B cell (primary cell): ENCODE measurements at regions not wholly inside any gene's neighbourhood (a gene's known extent, or its start where the extent isn't known, plus 50 kb on each side); places are given as distances from the start of the nearest gene placed in this dataset.

Experiments
- ATAC-seq: fragments of 200-7000 bp; cut with Tn5 transposase; one replicate; pipeline ENCODE4 v1.10.0; 2021; ENCODE audit warnings: low read depth, mild to moderate bottlenecking, moderate number of reproducible peaks, moderate library complexity
- CTCF ChIA-PET: fragments of 350-600 bp; sonication (Branson Sonifier 250); formaldehyde crosslinking; loops from one replicate; lab custom pipeline; 2021; ENCODE audit warnings: antibody characterized with exemption, inconsistent platforms; lab: Charles Lee
- POLR2A ChIA-PET: fragments of 350-600 bp; sonication (Branson Sonifier 250); formaldehyde crosslinking; loops from one replicate; lab custom pipeline; 2021; ENCODE audit warnings: antibody characterized with exemption; lab: Charles Lee
- DNase-seq: peaks from one replicate; pipeline ENCODE4 v3.0.0; 2013
- H2AFZ ChIP-seq: 2 replicates; pipeline ENCODE4 v1.6.1; 2012; ENCODE audit warnings: mild to moderate bottlenecking, low read depth, low read length; ENCODE audit not compliant: insufficient read depth, poor library complexity, severe bottlenecking
- H3K27ac ChIP-seq, 2 donors: 1 replicate in 1 of 2; 2 replicates in 1 of 2; pipeline ENCODE4 v1.5.1; 2012 to 2013; ENCODE audit warnings: low read length in 2 of 2, mild to moderate bottlenecking in 2 of 2, moderate library complexity in 1 of 2
- H3K27me3 ChIP-seq, 4 experiments: fragments of 200-600 bp in 1 of 4; sonication (generic) in 1 of 4; replicated peaks in 1 of 4; 1 replicate in 2 of 4; 2 replicates in 2 of 4; pipeline versions ENCODE4 v1.6.1 to v1.7.0; 2013 to 2016; ENCODE audit warnings: low read length in 3 of 4, mild to moderate bottlenecking in 2 of 4, mixed read lengths in 1 of 4, moderate library complexity in 1 of 4; ENCODE audit not compliant: insufficient read depth in 4 of 4, control insufficient read depth in 3 of 4; ENCODE audit errors: control extremely low read depth in 1 of 4
- H3K36me3 ChIP-seq, 2 experiments: replicated peaks in 1 of 2; 1 replicate in 1 of 2; 2 replicates in 1 of 2; pipeline versions ENCODE4 v1.6.1 to v1.7.1; 2013; ENCODE audit warnings: low read length in 1 of 2; ENCODE audit not compliant: insufficient read depth in 2 of 2, control insufficient read depth in 1 of 2; ENCODE audit errors: control extremely low read depth in 1 of 2, extremely low read depth in 1 of 2
- H3K4me1 ChIP-seq, 2 donors: fragments of 200-600 bp in 1 of 2; sonication (generic) in 1 of 2; 1 replicate in 1 of 2; 2 replicates in 1 of 2; pipeline versions ENCODE4 v1.5.1 to v1.6.1; 2013 to 2017; ENCODE audit warnings: low read length in 2 of 2; ENCODE audit not compliant: control insufficient read depth in 2 of 2, insufficient read depth in 2 of 2
- H3K4me2 ChIP-seq: replicated peaks from 2 replicates; pipeline ENCODE3; 2012; ENCODE audit warnings: mild to moderate bottlenecking, low read depth, low read length; ENCODE audit not compliant: poor library complexity, severe bottlenecking
- H3K4me3 ChIP-seq, 5 experiments: fragments of 200-600 bp in 1 of 5; sonication (generic) in 1 of 5; 1 replicate in 3 of 5; 2 replicates in 2 of 5; pipeline versions ENCODE4 v1.5.1 to v1.7.0; 2011 to 2016; ENCODE audit warnings: low read length in 4 of 5, mild to moderate bottlenecking in 4 of 5, low read depth in 2 of 5, control low read depth in 1 of 5, moderate library complexity in 1 of 5; ENCODE audit not compliant: insufficient read depth in 1 of 5; ENCODE audit errors: control extremely low read depth in 1 of 5, extremely low read depth in 1 of 5
- H3K79me2 ChIP-seq: fragments of 200-600 bp; sonication (generic); one replicate; pipeline ENCODE4 v1.6.0; 2016; ENCODE audit warnings: low read length; ENCODE audit not compliant: control insufficient read depth, insufficient read depth
- H3K9ac ChIP-seq: fragments of 200-600 bp; sonication (generic); 2 replicates; pipeline ENCODE4 v1.6.1; 2017; ENCODE audit warnings: mild to moderate bottlenecking, low read length, moderate library complexity
- H3K9me3 ChIP-seq, 3 donors: one replicate each; pipeline versions ENCODE4 v1.6.1 to v1.7.1; 2013; ENCODE audit warnings: low read length in 2 of 3; ENCODE audit not compliant: control insufficient read depth in 2 of 3, insufficient read depth in 1 of 3; ENCODE audit errors: control extremely low read depth in 1 of 3
- H4K20me1 ChIP-seq: 2 replicates; pipeline ENCODE4 v1.6.0; 2012; ENCODE audit warnings: mild to moderate bottlenecking, low read length; ENCODE audit not compliant: insufficient read depth, control insufficient read depth, poor library complexity, severe bottlenecking
- H3K27ac Mint-ChIP-seq: one replicate; pipeline ENCODE4 v1.8.0; 2021; ENCODE audit warnings: mixed read lengths
- H3K27me3 Mint-ChIP-seq: one replicate; pipeline ENCODE4 v1.8.0; 2021; ENCODE audit warnings: mixed read lengths
- H3K4me1 Mint-ChIP-seq: one replicate; pipeline ENCODE4 v1.8.0; 2021; ENCODE audit warnings: mixed read lengths
- H3K4me3 Mint-ChIP-seq: one replicate; pipeline ENCODE4 v1.8.0; 2021; ENCODE audit warnings: mixed read lengths
- H3K9me3 Mint-ChIP-seq: one replicate; pipeline ENCODE4 v1.8.0; 2022; ENCODE audit warnings: mixed read lengths; ENCODE audit not compliant: insufficient read depth
- EZH2 ChIP-seq: IDR thresholded peaks from 2 replicates; pipeline ENCODE4 v1.6.1; 2012; ENCODE audit warnings: borderline replicate concordance, low read depth, mild to moderate bottlenecking, moderate library complexity, low read length; ENCODE audit not compliant: insufficient read depth, poor library complexity, severe bottlenecking
- WGBS: methylation state at CpG from one replicate; pipeline ENCODE4 v1.1.5; 2013; ENCODE audit warnings: missing lambda C conversion rate; ENCODE audit not compliant: insufficient coverage; 5-methylcytosine and 5-hydroxymethylcytosine counted together
- intact Hi-C: fragments of 100-400 bp; cut with micrococcal nuclease; formaldehyde crosslinking; loops from one replicate; pipeline ENCODE4 v1.10.0; 2022
- TF ChIP-seq, protein P1 (sequence below): fragments of 200-600 bp; IDR thresholded peaks from one replicate; pipeline ENCODE4 v1.8.0; 2022; ENCODE audit warnings: antibody characterized with exemption, mild to moderate bottlenecking

DNA sequence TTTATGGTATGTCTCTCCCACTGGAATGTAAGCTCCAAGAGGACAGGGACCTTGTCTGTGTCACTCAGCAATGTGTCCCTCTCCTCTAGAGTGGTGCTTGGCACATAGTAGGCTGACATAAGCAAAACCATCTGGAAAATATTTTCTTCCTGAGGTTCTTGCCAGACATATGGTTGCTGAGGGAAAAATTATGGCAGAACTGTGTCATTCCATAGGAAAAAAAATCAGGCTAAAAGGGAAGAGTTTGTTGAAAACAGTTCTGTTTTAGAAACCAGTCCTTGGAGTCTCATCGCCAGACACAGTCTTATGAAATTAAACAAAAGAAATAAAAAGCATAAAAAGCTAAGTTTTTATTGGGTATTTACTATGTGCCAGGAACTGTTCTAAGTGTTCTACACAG, 60.9 kb downstream of the RTL9 start:
- no peaks in the 10 kb centered on the region for H3K9me3 Mint-ChIP-seq
- Histone ChIP-seq H3K4me2 (no peak overlapping the region), H3K27me3 (no peaks in the 10 kb centered on the region), H4K20me1 (no peaks in the 10 kb centered on the region), H3K4me3 (no peak overlapping the region), H3K27ac (no peak overlapping the region), H2AFZ (no peak overlapping the region), H3K4me1 (no peaks in the 10 kb centered on the region), H3K9ac (no peak overlapping the region), H3K9me3 (no peaks in the 10 kb centered on the region), H3K36me3 (no peaks in the 10 kb centered on the region), H3K79me2 (no peaks in the 10 kb centered on the region)
- WGBS = no CpG with 5 or more reads among the region's 1 CpG
- peaks cover 2% of the 10 kb centered on the region for H3K4me1 Mint-ChIP-seq
- no peak overlapping the region for H3K4me3 Mint-ChIP-seq
- DNase-seq (no peak), ATAC-seq (no peak)
- no peaks in the 10 kb centered on the region for H3K27me3 Mint-ChIP-seq
- TF ChIP-seq, protein P1, sequence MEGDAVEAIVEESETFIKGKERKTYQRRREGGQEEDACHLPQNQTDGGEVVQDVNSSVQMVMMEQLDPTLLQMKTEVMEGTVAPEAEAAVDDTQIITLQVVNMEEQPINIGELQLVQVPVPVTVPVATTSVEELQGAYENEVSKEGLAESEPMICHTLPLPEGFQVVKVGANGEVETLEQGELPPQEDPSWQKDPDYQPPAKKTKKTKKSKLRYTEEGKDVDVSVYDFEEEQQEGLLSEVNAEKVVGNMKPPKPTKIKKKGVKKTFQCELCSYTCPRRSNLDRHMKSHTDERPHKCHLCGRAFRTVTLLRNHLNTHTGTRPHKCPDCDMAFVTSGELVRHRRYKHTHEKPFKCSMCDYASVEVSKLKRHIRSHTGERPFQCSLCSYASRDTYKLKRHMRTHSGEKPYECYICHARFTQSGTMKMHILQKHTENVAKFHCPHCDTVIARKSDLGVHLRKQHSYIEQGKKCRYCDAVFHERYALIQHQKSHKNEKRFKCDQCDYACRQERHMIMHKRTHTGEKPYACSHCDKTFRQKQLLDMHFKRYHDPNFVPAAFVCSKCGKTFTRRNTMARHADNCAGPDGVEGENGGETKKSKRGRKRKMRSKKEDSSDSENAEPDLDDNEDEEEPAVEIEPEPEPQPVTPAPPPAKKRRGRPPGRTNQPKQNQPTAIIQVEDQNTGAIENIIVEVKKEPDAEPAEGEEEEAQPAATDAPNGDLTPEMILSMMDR = no peak
- no peak for TF ChIP-seq EZH2
- POLR2A ChIA-PET = no interaction called here
- intact Hi-C loops = no loop called here
- CTCF ChIA-PET = interaction anchor here (1.2 to 22.2 kb wide), 3 partner anchors 8 to 263 kb away, joined by 3 to 721 read pairs (median 3); no protein-coding TSS in a partner anchor
- H3K27ac Mint-ChIP-seq = no peak overlapping the region

DNA sequence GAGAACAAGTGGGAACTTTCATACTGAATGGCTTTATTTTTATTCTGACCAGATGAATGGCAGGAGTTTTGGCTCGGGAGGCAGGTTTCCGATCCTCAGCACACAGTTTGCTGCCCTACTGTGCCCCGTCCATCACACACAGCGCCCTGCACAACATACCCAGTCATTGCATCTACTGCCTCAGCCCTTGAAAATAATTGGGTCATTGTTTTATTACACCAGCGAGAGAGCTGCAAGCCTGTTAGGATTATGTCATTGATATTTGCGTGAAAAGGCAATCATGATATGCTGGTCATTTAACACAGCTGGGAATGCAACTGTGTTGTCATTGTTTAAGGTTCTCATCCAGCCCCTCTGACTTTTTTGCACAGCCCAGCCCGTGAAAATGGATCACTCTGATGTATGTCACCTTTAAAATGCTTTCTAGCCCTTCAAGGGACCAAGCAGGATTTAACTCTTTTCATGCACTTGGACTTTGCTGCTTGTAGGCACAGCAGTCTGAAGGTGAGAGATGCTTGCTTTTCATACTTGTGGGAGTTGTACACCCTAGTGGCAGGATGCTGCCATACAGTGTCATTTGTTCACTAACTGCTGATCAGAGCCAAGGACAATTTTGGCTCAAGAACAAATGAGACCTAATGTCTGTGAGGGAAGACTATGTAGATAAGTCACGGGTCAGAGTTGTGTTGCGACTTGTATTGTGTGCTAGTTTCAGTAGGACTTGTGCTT, 62.3 kb downstream of the RTL9 start:
- no peak overlapping the region for H2AFZ ChIP-seq
- Mint-ChIP-seq H3K27me3 (no peaks in the 10 kb centered on the region), H3K4me1 (no peaks in the 10 kb centered on the region), H3K4me3 (no peak overlapping the region), H3K9me3 (no peaks in the 10 kb centered on the region), H3K27ac (no peak overlapping the region)
- DNase-seq (no peak), ATAC-seq (no peak)
- ChIA-PET POLR2A (no interaction called here), CTCF (interaction anchor here (1.3 to 22.2 kb wide), 2 partner anchors 10 to 265 kb away, joined by 3 to 721 read pairs; no protein-coding TSS in a partner anchor)
- no peaks in the 10 kb centered on the region for H3K9me3 ChIP-seq
- intact Hi-C loops = no loop called here
- TF ChIP-seq, protein P1 = no peak
- no peak for TF ChIP-seq EZH2
- no peak overlapping the region for H3K9ac ChIP-seq
- no peak overlapping the region for H3K27ac ChIP-seq
- H4K20me1 ChIP-seq = no peaks in the 10 kb centered on the region
- no peak overlapping the region for H3K4me3 ChIP-seq
- H3K27me3 ChIP-seq = no peaks in the 10 kb centered on the region
- WGBS = 87% methylated on average over 5 of the region's 9 CpGs
- H3K36me3 ChIP-seq = no peaks in the 10 kb centered on the region
- no peaks in the 10 kb centered on the region for H3K79me2 ChIP-seq
- no peaks in the 10 kb centered on the region for H3K4me1 ChIP-seq
- H3K4me2 ChIP-seq = no peak overlapping the region
